SK-N-SH (cell line): ENCODE measurements at regions not wholly inside any gene's neighbourhood (a gene's known extent, or its start where the extent isn't known, plus 50 kb on each side); places are given as distances from the start of the nearest gene placed in this dataset.

Experiments
- CTCF ChIA-PET: fragments of 300-600, 350-600 bp; formaldehyde crosslinking; extraction: SDS; loops from one replicate; lab custom pipeline; 2021; lab: Yijun Ruan, JAX
- POLR2A ChIA-PET: fragments of 350-600 bp; sonication (Branson Sonifier 250); formaldehyde crosslinking; extraction: SDS; loops from one replicate; lab custom pipeline; 2020; ENCODE audit warnings: antibody characterized with exemption, inconsistent platforms; lab: Yijun Ruan, JAX
- DNase-seq: peaks from one replicate; pipeline ENCODE4 v3.0.0; 2012
- H2AFZ ChIP-seq: fragments of 200-600 bp; sonication (generic); 2 replicates; pipeline ENCODE4 v1.8.1; 2016; ENCODE audit warnings: antibody characterized with exemption, mild to moderate bottlenecking, low read depth
- H3F3A ChIP-seq: fragments of 200-600 bp; sonication (generic); replicated peaks from 2 replicates; pipeline ENCODE3; 2016; ENCODE audit warnings: antibody characterized with exemption, mild to moderate bottlenecking; ENCODE audit not compliant: insufficient read depth
- H3K27ac ChIP-seq, 2 experiments: fragments of 200-500 bp in 1 of 2; fragments of 200-600 bp in 1 of 2; sonication (Bioruptor generic) in 1 of 2; sonication (generic), shearing (Covaris generic) in 1 of 2; 2 replicates each; pipeline versions ENCODE4 v1.5.1 to v1.6.1; 2014 to 2016; ENCODE audit warnings: low read depth in 2 of 2, inconsistent platforms in 1 of 2, low read length in 1 of 2, mild to moderate bottlenecking in 1 of 2, mixed read lengths in 1 of 2
- H3K27me3 ChIP-seq: fragments of 200-600 bp; sonication (generic), shearing (Covaris generic); 2 replicates; pipeline ENCODE4 v1.6.1; 2016; ENCODE audit warnings: mixed run types; ENCODE audit not compliant: insufficient read depth
- H3K36me3 ChIP-seq, 2 experiments: fragments of 200-500 bp in 1 of 2; fragments of 200-600 bp in 1 of 2; sonication (Bioruptor generic) in 1 of 2; sonication (generic) in 1 of 2; replicated peaks in 1 of 2; 2 replicates each; pipeline versions ENCODE3 to v1.5.1; 2014 to 2016; ENCODE audit warnings: low read length in 1 of 2, mild to moderate bottlenecking in 1 of 2; ENCODE audit not compliant: insufficient read depth in 2 of 2, control insufficient read depth in 1 of 2
- H3K4me1 ChIP-seq, 2 experiments: fragments of 200-500 bp in 1 of 2; fragments of 200-600 bp in 1 of 2; sonication (Bioruptor generic) in 1 of 2; sonication (generic), shearing (Covaris generic) in 1 of 2; 2 replicates each; pipeline versions ENCODE4 v1.5.1 to v1.6.1; 2014 to 2016; ENCODE audit warnings: low read depth in 1 of 2, low read length in 1 of 2, mixed run types in 1 of 2; ENCODE audit not compliant: insufficient read depth in 2 of 2, control insufficient read depth in 1 of 2
- H3K4me2 ChIP-seq: fragments of 200-600 bp; sonication (generic), shearing (Covaris generic); 2 replicates; pipeline ENCODE4 v1.6.1; 2017; ENCODE audit warnings: mixed run types
- H3K4me3 ChIP-seq, 2 experiments: fragments of 200-500 bp in 1 of 2; fragments of 200-600 bp in 1 of 2; sonication (Bioruptor generic) in 1 of 2; sonication (generic), shearing (Covaris generic) in 1 of 2; 2 replicates each; pipeline versions ENCODE4 v1.5.1 to v1.8.1; 2014 to 2016; ENCODE audit warnings: low read depth in 2 of 2, inconsistent platforms in 1 of 2, low read length in 1 of 2, mild to moderate bottlenecking in 1 of 2, mixed read lengths in 1 of 2, moderate library complexity in 1 of 2
- H3K79me2 ChIP-seq: fragments of 200-600 bp; sonication (generic); 2 replicates; pipeline ENCODE4 v1.8.1; 2017; ENCODE audit warnings: mild to moderate bottlenecking; ENCODE audit not compliant: insufficient read depth
- H3K9ac ChIP-seq: fragments of 200-600 bp; sonication (generic); 2 replicates; pipeline ENCODE4 v1.6.1; 2017; ENCODE audit warnings: mixed run types
- H3K9me2 ChIP-seq: fragments of 200-600 bp; sonication (generic); 2 replicates; pipeline ENCODE4 v1.6.1; 2017; ENCODE audit warnings: mixed run types
- H3K9me3 ChIP-seq: fragments of 200-600 bp; sonication (generic); 2 replicates; pipeline ENCODE4 v1.6.1; 2017; ENCODE audit warnings: mixed run types, mild to moderate bottlenecking, moderate library complexity
- H4K20me1 ChIP-seq: fragments of 200-600 bp; sonication (generic); 2 replicates; pipeline ENCODE4 v1.6.1; 2017; ENCODE audit warnings: mild to moderate bottlenecking, mixed run types; ENCODE audit not compliant: insufficient read depth
- ELF1 ChIP-seq: IDR thresholded peaks from 2 replicates; pipeline ENCODE4 v1.4.0; 2012
- EP300 ChIP-seq, 2 experiments: IDR thresholded peaks; 2 replicates each; pipeline versions ENCODE4 v1.4.0 to v1.6.1; 2012; ENCODE audit warnings: borderline replicate concordance in 1 of 2, low read depth in 1 of 2, low read length in 1 of 2
- FOXJ3 ChIP-seq: sonication (generic); formaldehyde crosslinking; IDR thresholded peaks from 2 replicates; pipeline ENCODE4 v1.5.1; 2020; ENCODE audit warnings: mild to moderate bottlenecking, missing genetic modification reagents
- FOXM1 ChIP-seq: IDR thresholded peaks from 2 replicates; pipeline ENCODE4 v1.4.0; 2012; ENCODE audit warnings: low read depth, mild to moderate bottlenecking
- JUND ChIP-seq: IDR thresholded peaks from 2 replicates; pipeline ENCODE4 v1.4.0; 2012
- NFIC ChIP-seq: IDR thresholded peaks from 2 replicates; pipeline ENCODE4 v1.4.0; 2012; ENCODE audit warnings: borderline replicate concordance
- NRF1 ChIP-seq: IDR thresholded peaks from 2 replicates; pipeline ENCODE4 v1.6.1; 2012; ENCODE audit warnings: low read depth, mild to moderate bottlenecking, low read length
- RCOR1 ChIP-seq: fragments of 150-350 bp; IDR thresholded peaks from 2 replicates; pipeline ENCODE4 v1.6.1; 2017; ENCODE audit warnings: antibody characterized with exemption, low read length
- RFX5 ChIP-seq: IDR thresholded peaks from 2 replicates; pipeline ENCODE4 v1.6.1; 2012; ENCODE audit warnings: mild to moderate bottlenecking, improper control_type of control experiment, low read length
- SIN3A ChIP-seq: IDR thresholded peaks from 2 replicates; pipeline ENCODE4 v1.6.1; 2012; ENCODE audit warnings: low read depth, mild to moderate bottlenecking, low read length, moderate library complexity, borderline replicate concordance
- SMC3 ChIP-seq: IDR thresholded peaks from 2 replicates; pipeline ENCODE4 v1.6.1; 2012; ENCODE audit warnings: low read depth, low read length, improper control_type of control experiment
- TCF12 ChIP-seq: IDR thresholded peaks from 2 replicates; pipeline ENCODE4 v1.4.0; 2012
- WGBS: methylation state at CpG from one replicate; pipeline ENCODE4 v1.1.6; 2017; ENCODE audit warnings: low lambda C conversion rate; 5-methylcytosine and 5-hydroxymethylcytosine counted together
- TF ChIP-seq, protein P1 (sequence below): IDR thresholded peaks from 2 replicates; pipeline ENCODE4 v1.4.0; 2012; ENCODE audit warnings: low read depth, borderline replicate concordance
- TF ChIP-seq, protein P2 (sequence below): IDR thresholded peaks from 2 replicates; pipeline ENCODE4 v1.4.0; 2012; ENCODE audit warnings: low read depth, borderline replicate concordance
- TF ChIP-seq, protein P3 (sequence below): IDR thresholded peaks from 2 replicates; pipeline ENCODE4; 2012
- TF ChIP-seq, protein P4 (sequence below): fragments of 150-350 bp; IDR thresholded peaks from 2 replicates; pipeline ENCODE4 v1.6.1; 2016; ENCODE audit warnings: mild to moderate bottlenecking, low read depth, low read length
- TF ChIP-seq, protein P5 (sequence below): fragments of 150-350 bp; IDR thresholded peaks from 2 replicates; pipeline ENCODE4 v1.6.1; 2017; ENCODE audit warnings: antibody characterized with exemption, low read length, low read depth, borderline replicate concordance

DNA sequence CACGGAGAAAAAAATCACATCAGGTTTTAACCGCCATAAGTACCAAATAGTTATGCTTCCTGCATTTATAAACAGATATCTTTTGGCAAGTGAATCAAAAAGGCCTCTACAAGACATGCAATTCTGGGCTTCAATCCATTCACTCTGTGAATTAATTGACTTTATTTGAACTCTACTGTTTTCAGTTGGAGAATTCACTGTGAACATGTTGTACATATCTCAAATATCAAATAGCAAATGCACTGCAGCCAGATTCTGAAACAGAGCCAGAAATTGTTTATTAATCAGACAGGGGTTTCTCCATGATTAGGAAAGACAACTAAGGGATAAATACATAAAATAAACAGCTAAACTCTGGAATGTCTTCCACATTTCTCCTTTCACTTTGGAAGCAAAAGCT is 445.4 kb upstream of the NFIA start:
- Histone ChIP-seq H3K27ac (peak overlapping the region in 1 of 2 experiments; percentile 34; a peak in 1 of 4 replicates), H3K4me3 (no peak overlapping the region), H2AFZ (no peak overlapping the region), H3K36me3 (no peaks in the 10 kb centered on the region)
- TF ChIP-seq RCOR1, result no peak
- no peak for TF ChIP-seq FOXJ3
- no peak for TF ChIP-seq NFIC
- TF ChIP-seq, protein P1, sequence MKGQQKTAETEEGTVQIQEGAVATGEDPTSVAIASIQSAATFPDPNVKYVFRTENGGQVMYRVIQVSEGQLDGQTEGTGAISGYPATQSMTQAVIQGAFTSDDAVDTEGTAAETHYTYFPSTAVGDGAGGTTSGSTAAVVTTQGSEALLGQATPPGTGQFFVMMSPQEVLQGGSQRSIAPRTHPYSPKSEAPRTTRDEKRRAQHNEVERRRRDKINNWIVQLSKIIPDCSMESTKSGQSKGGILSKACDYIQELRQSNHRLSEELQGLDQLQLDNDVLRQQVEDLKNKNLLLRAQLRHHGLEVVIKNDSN, result no peak
- TF ChIP-seq SIN3A, result no peak
- TF ChIP-seq, protein P2, sequence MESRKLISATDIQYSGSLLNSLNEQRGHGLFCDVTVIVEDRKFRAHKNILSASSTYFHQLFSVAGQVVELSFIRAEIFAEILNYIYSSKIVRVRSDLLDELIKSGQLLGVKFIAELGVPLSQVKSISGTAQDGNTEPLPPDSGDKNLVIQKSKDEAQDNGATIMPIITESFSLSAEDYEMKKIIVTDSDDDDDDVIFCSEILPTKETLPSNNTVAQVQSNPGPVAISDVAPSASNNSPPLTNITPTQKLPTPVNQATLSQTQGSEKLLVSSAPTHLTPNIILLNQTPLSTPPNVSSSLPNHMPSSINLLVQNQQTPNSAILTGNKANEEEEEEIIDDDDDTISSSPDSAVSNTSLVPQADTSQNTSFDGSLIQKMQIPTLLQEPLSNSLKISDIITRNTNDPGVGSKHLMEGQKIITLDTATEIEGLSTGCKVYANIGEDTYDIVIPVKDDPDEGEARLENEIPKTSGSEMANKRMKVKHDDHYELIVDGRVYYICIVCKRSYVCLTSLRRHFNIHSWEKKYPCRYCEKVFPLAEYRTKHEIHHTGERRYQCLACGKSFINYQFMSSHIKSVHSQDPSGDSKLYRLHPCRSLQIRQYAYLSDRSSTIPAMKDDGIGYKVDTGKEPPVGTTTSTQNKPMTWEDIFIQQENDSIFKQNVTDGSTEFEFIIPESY, result no peak
- TF ChIP-seq RFX5, result no peak
- no peak for TF ChIP-seq SMC3
- TF ChIP-seq JUND, result no peak
- TF ChIP-seq TCF12, result no peak
- no peak for TF ChIP-seq NRF1
- TF ChIP-seq, protein P3, sequence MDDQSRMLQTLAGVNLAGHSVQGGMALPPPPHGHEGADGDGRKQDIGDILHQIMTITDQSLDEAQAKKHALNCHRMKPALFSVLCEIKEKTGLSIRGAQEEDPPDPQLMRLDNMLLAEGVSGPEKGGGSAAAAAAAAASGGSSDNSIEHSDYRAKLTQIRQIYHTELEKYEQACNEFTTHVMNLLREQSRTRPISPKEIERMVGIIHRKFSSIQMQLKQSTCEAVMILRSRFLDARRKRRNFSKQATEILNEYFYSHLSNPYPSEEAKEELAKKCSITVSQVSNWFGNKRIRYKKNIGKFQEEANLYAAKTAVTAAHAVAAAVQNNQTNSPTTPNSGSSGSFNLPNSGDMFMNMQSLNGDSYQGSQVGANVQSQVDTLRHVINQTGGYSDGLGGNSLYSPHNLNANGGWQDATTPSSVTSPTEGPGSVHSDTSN, result no peak
- TF ChIP-seq EP300 (IDR thresholded peaks at IDR 0.05; ENCODE audit: borderline replicate concordance in 1 of 2, low read depth in 1 of 2, low read length in 1 of 2), result no peak
- TF ChIP-seq, protein P4, sequence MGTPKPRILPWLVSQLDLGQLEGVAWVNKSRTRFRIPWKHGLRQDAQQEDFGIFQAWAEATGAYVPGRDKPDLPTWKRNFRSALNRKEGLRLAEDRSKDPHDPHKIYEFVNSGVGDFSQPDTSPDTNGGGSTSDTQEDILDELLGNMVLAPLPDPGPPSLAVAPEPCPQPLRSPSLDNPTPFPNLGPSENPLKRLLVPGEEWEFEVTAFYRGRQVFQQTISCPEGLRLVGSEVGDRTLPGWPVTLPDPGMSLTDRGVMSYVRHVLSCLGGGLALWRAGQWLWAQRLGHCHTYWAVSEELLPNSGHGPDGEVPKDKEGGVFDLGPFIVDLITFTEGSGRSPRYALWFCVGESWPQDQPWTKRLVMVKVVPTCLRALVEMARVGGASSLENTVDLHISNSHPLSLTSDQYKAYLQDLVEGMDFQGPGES, result no peak
- no peak for TF ChIP-seq ELF1
- TF ChIP-seq, protein P5, sequence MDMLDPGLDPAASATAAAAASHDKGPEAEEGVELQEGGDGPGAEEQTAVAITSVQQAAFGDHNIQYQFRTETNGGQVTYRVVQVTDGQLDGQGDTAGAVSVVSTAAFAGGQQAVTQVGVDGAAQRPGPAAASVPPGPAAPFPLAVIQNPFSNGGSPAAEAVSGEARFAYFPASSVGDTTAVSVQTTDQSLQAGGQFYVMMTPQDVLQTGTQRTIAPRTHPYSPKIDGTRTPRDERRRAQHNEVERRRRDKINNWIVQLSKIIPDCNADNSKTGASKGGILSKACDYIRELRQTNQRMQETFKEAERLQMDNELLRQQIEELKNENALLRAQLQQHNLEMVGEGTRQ, result no peak
- no peak for TF ChIP-seq FOXM1
- TF ChIP-seq, all 33 proteins: peak for 0
- no peak overlapping the region for H3K9ac ChIP-seq
- CTCF ChIA-PET, result interaction anchor here (1.0 kb wide), 1 partner anchor 22 kb away, joined by 3 read pairs; no protein-coding TSS in a partner anchor
- H3K4me1 ChIP-seq, result peaks cover 0 to 8% of the 10 kb centered on the region in 2 experiments; a peak in 2 of 4 replicates
- no peaks in the 10 kb centered on the region for H3F3A ChIP-seq
- no peaks in the 10 kb centered on the region for H3K9me2 ChIP-seq
- no peaks in the 10 kb centered on the region for H3K9me3 ChIP-seq
- POLR2A ChIA-PET, result no interaction called here
- no peak for DNase-seq
- no peaks in the 10 kb centered on the region for H4K20me1 ChIP-seq
- H3K79me2 ChIP-seq, result no peaks in the 10 kb centered on the region
- 66% methylated on average over 2 of the region's 2 CpGs for WGBS
- no peaks in the 10 kb centered on the region for H3K27me3 ChIP-seq
- no peak overlapping the region for H3K4me2 ChIP-seq
